ENCODE measurements at regions not wholly inside any gene's neighbourhood (a gene's known extent, or its start where the extent isn't known, plus 50 kb on each side); places are given as distances from the start of the nearest gene placed in this dataset.

DNA sequence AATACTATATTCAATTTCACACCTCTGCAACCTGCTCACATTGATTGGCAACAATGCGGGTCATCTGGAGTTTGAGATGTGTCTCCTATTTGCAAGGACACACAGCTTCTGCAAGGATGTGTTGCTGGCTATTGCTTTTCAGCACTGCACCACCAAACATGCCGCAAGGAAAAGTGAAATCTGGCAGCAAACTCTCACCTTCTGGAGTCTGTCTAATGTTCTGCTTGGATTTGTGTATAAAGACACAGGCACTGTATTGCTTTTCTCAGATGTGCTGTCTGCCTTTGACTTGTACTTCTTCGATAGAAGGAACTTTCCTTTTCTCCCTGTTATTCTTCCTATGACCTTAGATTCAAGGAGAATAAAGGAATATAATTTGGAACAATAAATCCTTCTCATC lies 138.6 kb upstream of the EPHA4 start:
- H3K9me3 Mint-ChIP-seq, result no peaks in the 10 kb centered on the region
- H3K4me3 Mint-ChIP-seq, result no peak overlapping the region
- no peak overlapping the region for H3K27ac Mint-ChIP-seq
- peaks cover 3% of the 10 kb centered on the region for H3K27me3 Mint-ChIP-seq
- H3K36me3 Mint-ChIP-seq, result no peaks in the 10 kb centered on the region
- ChIA-PET CTCF (no interaction called here), POLR2A (no interaction called here)
- DNase-seq, result no peak
- H3K4me1 Mint-ChIP-seq (ENCODE audit: low read depth), result no peaks in the 10 kb centered on the region
- intact Hi-C loops (cut with micrococcal nuclease), result no loop called here

GRCh38 chr2:221708902-221709301 lies 136.8 kb upstream of the EPHA4 start:
- CTCF ChIA-PET, result no interaction called here
- intact Hi-C loops (cut with micrococcal nuclease), result no loop called here
- Mint-ChIP-seq H3K27ac (no peak overlapping the region), H3K27me3 (peaks cover 3% of the 10 kb centered on the region), H3K36me3 (no peaks in the 10 kb centered on the region), H3K4me1 (ENCODE audit: low read depth) (no peaks in the 10 kb centered on the region), H3K4me3 (no peak overlapping the region), H3K9me3 (no peaks in the 10 kb centered on the region)
- POLR2A ChIA-PET, result no interaction called here
- DNase-seq, result no peak

GRCh38 chr2:221705185-221705877 lies 133.2 kb upstream of the EPHA4 start:
- H3K4me1 Mint-ChIP-seq (ENCODE audit: low read depth), result no peaks in the 10 kb centered on the region
- H3K9me3 Mint-ChIP-seq, result no peaks in the 10 kb centered on the region
- POLR2A ChIA-PET, result no interaction called here
- no peak overlapping the region for H3K4me3 Mint-ChIP-seq
- DNase-seq, result no peak
- no peak overlapping the region for H3K27ac Mint-ChIP-seq
- CTCF ChIA-PET, result no interaction called here
- H3K36me3 Mint-ChIP-seq, result no peaks in the 10 kb centered on the region
- H3K27me3 Mint-ChIP-seq, result no peaks in the 10 kb centered on the region
- intact Hi-C loops (cut with micrococcal nuclease), result no loop called here

DNA sequence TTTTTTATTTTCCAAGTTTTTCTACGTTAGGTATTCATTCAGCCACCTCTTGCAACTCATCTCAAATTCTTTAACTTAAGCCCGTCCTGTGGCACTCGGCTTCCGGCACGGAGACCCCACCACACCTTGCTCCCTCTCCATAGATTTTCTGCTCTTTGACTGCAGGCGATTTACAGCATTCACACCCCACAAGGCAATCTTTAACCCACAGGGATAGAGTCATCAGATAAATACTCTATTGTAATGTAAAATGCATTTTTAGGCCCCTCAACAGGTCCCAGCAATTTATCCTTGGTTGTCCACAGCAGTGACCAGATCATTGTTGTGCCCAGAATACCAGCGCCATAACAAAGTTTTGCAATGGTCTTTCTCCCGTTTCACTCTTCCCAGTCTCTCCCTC lies 132.3 kb upstream of the EPHA4 start:
- Mint-ChIP-seq H3K36me3 (no peaks in the 10 kb centered on the region), H3K27ac (no peak overlapping the region), H3K4me3 (no peak overlapping the region), H3K27me3 (no peaks in the 10 kb centered on the region), H3K9me3 (no peaks in the 10 kb centered on the region), H3K4me1 (ENCODE audit: low read depth) (no peaks in the 10 kb centered on the region)
- POLR2A ChIA-PET, result no interaction called here
- DNase-seq, result no peak
- intact Hi-C loops (cut with micrococcal nuclease), result no loop called here
- CTCF ChIA-PET, result no interaction called here

- intact Hi-C loops (cut with micrococcal nuclease), result no loop called here
- Mint-ChIP-seq H3K36me3 (no peaks in the 10 kb centered on the region), H3K4me3 (no peak overlapping the region), H3K9me3 (no peaks in the 10 kb centered on the region), H3K27me3 (no peaks in the 10 kb centered on the region), H3K4me1 (ENCODE audit: low read depth) (no peaks in the 10 kb centered on the region), H3K27ac (no peak overlapping the region)
- ChIA-PET POLR2A (no interaction called here), CTCF (no interaction called here)
- DNase-seq, result no peak
These were observed 121.3 kb upstream of the EPHA4 start for GRCh38 chr2:221693365-221693764.

DNA sequence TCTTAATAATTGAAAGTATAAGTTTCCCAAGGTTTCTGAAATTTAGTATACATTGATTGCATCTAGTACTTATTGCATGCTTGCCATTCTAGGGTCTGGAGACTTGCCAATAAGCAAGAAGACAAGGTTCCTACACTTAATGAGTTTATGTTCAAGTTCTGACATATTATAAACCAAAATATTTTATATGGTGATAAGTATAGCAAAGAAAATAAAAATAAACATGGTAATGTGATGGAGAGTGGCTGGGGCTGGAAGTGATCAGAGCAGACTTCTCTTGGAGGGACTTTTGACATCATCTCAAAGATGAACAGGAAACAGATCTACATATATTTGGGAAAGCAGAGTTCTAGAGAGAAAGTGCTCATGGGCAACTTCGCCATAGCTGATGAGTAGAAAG lies 119.5 kb upstream of the EPHA4 start:
- ChIA-PET POLR2A (no interaction called here), CTCF (no interaction called here)
- H3K27ac Mint-ChIP-seq, result no peak overlapping the region
- no peak for DNase-seq
- H3K36me3 Mint-ChIP-seq, result no peaks in the 10 kb centered on the region
- no peak overlapping the region for H3K4me3 Mint-ChIP-seq
- H3K9me3 Mint-ChIP-seq, result no peaks in the 10 kb centered on the region
- H3K4me1 Mint-ChIP-seq (ENCODE audit: low read depth), result no peaks in the 10 kb centered on the region
- H3K27me3 Mint-ChIP-seq, result no peaks in the 10 kb centered on the region
- intact Hi-C loops (cut with micrococcal nuclease), result no loop called here

DNA sequence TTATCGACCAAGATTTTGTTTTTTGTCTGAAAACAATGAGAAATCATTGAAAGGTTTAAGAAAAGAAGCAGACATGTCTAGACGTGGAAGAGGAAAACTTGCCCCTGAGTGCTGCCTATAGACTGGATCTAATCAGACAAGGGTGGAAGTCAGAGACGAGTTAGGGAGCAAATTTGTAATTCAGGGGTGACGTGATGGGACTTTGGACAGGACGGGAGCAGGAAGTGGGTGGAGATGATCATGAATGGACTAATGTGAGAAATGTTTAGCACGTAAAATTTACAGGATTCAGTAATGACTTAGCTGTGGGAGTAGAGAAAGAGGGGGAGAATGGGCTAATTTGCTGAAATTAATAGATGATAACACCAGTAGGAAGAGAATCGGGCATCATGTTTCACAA lies 117.0 kb upstream of the EPHA4 start:
- Mint-ChIP-seq H3K27ac (no peak overlapping the region), H3K4me3 (no peak overlapping the region), H3K4me1 (ENCODE audit: low read depth) (no peaks in the 10 kb centered on the region), H3K9me3 (no peaks in the 10 kb centered on the region), H3K27me3 (no peaks in the 10 kb centered on the region), H3K36me3 (no peaks in the 10 kb centered on the region)
- intact Hi-C loops (cut with micrococcal nuclease), result no loop called here
- ChIA-PET CTCF (no interaction called here), POLR2A (no interaction called here)
- no peak for DNase-seq

- ChIA-PET POLR2A (no interaction called here), CTCF (interaction anchor here (0.6 kb wide), 1 partner anchor 12 kb away, joined by 3 read pairs; no protein-coding TSS in a partner anchor)
- no peak for DNase-seq
- Mint-ChIP-seq H3K36me3 (no peaks in the 10 kb centered on the region), H3K9me3 (no peaks in the 10 kb centered on the region), H3K4me3 (no peak overlapping the region), H3K27me3 (no peaks in the 10 kb centered on the region), H3K4me1 (ENCODE audit: low read depth) (no peaks in the 10 kb centered on the region), H3K27ac (no peak overlapping the region)
- intact Hi-C loops (cut with micrococcal nuclease), result no loop called here
These were observed 108.4 kb upstream of the EPHA4 start for GRCh38 chr2:221680548-221680947.

DNA sequence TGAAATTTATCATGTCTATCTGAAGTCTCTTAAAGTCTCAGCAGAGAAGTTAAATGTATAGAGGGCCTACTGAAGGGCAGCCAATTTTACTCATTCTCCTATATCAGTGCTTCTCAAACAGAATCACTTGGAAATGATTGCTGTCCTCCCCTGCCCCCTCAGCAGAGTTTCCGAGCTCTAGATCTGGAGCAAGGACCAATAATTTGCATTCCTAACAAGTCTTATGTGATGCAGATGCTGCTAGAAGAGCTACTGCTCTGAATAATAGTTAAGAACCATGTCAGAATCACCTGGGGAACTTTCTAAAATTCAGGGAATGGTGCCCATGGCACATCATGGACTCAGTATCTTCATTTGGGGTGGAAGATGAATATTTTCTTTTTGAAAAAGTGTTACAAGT lies 105.6 kb upstream of the EPHA4 start:
- Mint-ChIP-seq H3K36me3 (no peaks in the 10 kb centered on the region), H3K4me3 (no peak overlapping the region), H3K9me3 (no peaks in the 10 kb centered on the region), H3K4me1 (ENCODE audit: low read depth) (no peaks in the 10 kb centered on the region), H3K27ac (no peak overlapping the region), H3K27me3 (no peaks in the 10 kb centered on the region)
- intact Hi-C loops (cut with micrococcal nuclease), result no loop called here
- POLR2A ChIA-PET, result no interaction called here
- CTCF ChIA-PET, result no interaction called here
- DNase-seq, result no peak

GRCh38 chr2:221676566-221677172 lies 104.6 kb upstream of the EPHA4 start:
- no peaks in the 10 kb centered on the region for H3K36me3 Mint-ChIP-seq
- no peaks in the 10 kb centered on the region for H3K27me3 Mint-ChIP-seq
- no peaks in the 10 kb centered on the region for H3K4me1 Mint-ChIP-seq (ENCODE audit: low read depth)
- no peak overlapping the region for H3K4me3 Mint-ChIP-seq
- H3K9me3 Mint-ChIP-seq, result no peaks in the 10 kb centered on the region
- intact Hi-C loops (cut with micrococcal nuclease), result no loop called here
- POLR2A ChIA-PET, result no interaction called here
- no peak overlapping the region for H3K27ac Mint-ChIP-seq
- no peak for DNase-seq
- CTCF ChIA-PET, result interaction anchor here (0.6 kb wide), 1 partner anchor 170 kb away, joined by 4 read pairs; no protein-coding TSS in a partner anchor

GRCh38 chr2:221675201-221675908 lies 103.3 kb upstream of the EPHA4 start:
- Mint-ChIP-seq H3K9me3 (no peaks in the 10 kb centered on the region), H3K4me3 (no peak overlapping the region), H3K4me1 (ENCODE audit: low read depth) (no peaks in the 10 kb centered on the region), H3K27me3 (no peaks in the 10 kb centered on the region), H3K36me3 (no peaks in the 10 kb centered on the region), H3K27ac (no peak overlapping the region)
- intact Hi-C loops (cut with micrococcal nuclease), result no loop called here
- POLR2A ChIA-PET, result no interaction called here
- no peak for DNase-seq
- CTCF ChIA-PET, result no interaction called here

- intact Hi-C loops (cut with micrococcal nuclease), result no loop called here
- Mint-ChIP-seq H3K36me3 (no peaks in the 10 kb centered on the region), H3K4me3 (no peak overlapping the region), H3K9me3 (no peaks in the 10 kb centered on the region), H3K27ac (no peak overlapping the region), H3K4me1 (ENCODE audit: low read depth) (no peaks in the 10 kb centered on the region), H3K27me3 (no peaks in the 10 kb centered on the region)
- POLR2A ChIA-PET, result no interaction called here
- no peak for DNase-seq
- CTCF ChIA-PET, result no interaction called here
These were observed 102.3 kb upstream of the EPHA4 start for GRCh38 chr2:221674446-221674845.

DNA sequence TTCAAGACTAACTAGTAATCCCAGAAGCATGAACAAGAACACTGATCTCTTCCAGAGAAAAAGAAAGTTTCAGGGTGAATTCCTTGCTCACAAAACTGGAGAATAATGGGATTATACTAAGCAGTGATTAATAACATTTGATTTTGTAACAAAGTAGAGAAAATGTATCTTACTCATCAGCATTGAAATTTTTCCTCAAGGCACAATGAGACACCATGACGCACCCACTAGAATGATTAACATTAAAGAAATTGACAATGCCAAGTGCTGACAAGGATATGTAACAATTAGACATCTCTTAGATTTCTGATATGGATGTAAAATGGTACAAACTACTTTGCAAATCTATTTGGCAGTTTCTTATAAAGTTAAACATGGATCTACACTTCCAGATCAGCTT lies 101.1 kb upstream of the EPHA4 start:
- intact Hi-C loops (cut with micrococcal nuclease), result no loop called here
- H3K9me3 Mint-ChIP-seq, result no peaks in the 10 kb centered on the region
- no peak overlapping the region for H3K27ac Mint-ChIP-seq
- POLR2A ChIA-PET, result no interaction called here
- no peak overlapping the region for H3K4me3 Mint-ChIP-seq
- no peaks in the 10 kb centered on the region for H3K27me3 Mint-ChIP-seq
- H3K36me3 Mint-ChIP-seq, result no peaks in the 10 kb centered on the region
- no peak for DNase-seq
- H3K4me1 Mint-ChIP-seq (ENCODE audit: low read depth), result no peaks in the 10 kb centered on the region
- CTCF ChIA-PET, result no interaction called here
